ENCODE measurements at regions not wholly inside any gene's neighbourhood (a gene's known extent, or its start where the extent isn't known, plus 50 kb on each side); places are given as distances from the start of the nearest gene placed in this dataset.

- Histone ChIP-seq H3K9me3 (ENCODE audit: control insufficient read depth in 2 of 3, insufficient read depth in 1 of 3, low read length in 3 of 3) (no peaks in the 10 kb centered on the region), H3K4me3 (ENCODE audit: low read length in 3 of 3) (no peak overlapping the region), H3K27ac (ENCODE audit: low read depth in 2 of 2, low read length in 2 of 2) (no peak overlapping the region), H3K36me3 (ENCODE audit: control insufficient read depth in 2 of 3, insufficient read depth in 3 of 3, low read length in 3 of 3) (no peaks in the 10 kb centered on the region), H3K4me1 (ENCODE audit: control insufficient read depth in 2 of 3, insufficient read depth in 2 of 3, low read depth in 1 of 3, low read length in 3 of 3) (no peaks in the 10 kb centered on the region), H3K9ac (ENCODE audit: low read length in 3 of 3) (no peak overlapping the region), H3K27me3 (ENCODE audit: control insufficient read depth, insufficient read depth, low read length) (no peaks in the 10 kb centered on the region)
- intact Hi-C loops (cut with DNase I), result no loop called here
- DNase-seq (no peak), FAIRE-seq (no peak)
- TF ChIP-seq CTCF (IDR thresholded peaks at IDR 0.05; ENCODE audit: borderline replicate concordance, extremely low read depth, insufficient read depth), result no peak
Measured at GRCh38 chrY:7769790-7770375, 858.3 kb upstream of the AMELY start.

GRCh38 chrY:7768901-7769300, 857.3 kb upstream of the AMELY start:
- no peaks in the 10 kb centered on the region for H3K27me3 ChIP-seq (ENCODE audit: control insufficient read depth, insufficient read depth, low read length)
- no peak for TF ChIP-seq CTCF (IDR thresholded peaks at IDR 0.05; ENCODE audit: borderline replicate concordance, extremely low read depth, insufficient read depth)
- intact Hi-C loops (cut with DNase I), result no loop called here
- H3K9me3 ChIP-seq (ENCODE audit: control insufficient read depth in 2 of 3, insufficient read depth in 1 of 3, low read length in 3 of 3), result no peaks in the 10 kb centered on the region
- H3K36me3 ChIP-seq (ENCODE audit: control insufficient read depth in 2 of 3, insufficient read depth in 3 of 3, low read length in 3 of 3), result no peaks in the 10 kb centered on the region
- FAIRE-seq (no peak), DNase-seq (no peak)
- no peak overlapping the region for H3K9ac ChIP-seq (ENCODE audit: low read length in 3 of 3)
- H3K27ac ChIP-seq (ENCODE audit: low read depth in 2 of 2, low read length in 2 of 2), result no peak overlapping the region
- no peak overlapping the region for H3K4me3 ChIP-seq (ENCODE audit: low read length in 3 of 3)
- no peaks in the 10 kb centered on the region for H3K4me1 ChIP-seq (ENCODE audit: control insufficient read depth in 2 of 3, insufficient read depth in 2 of 3, low read depth in 1 of 3, low read length in 3 of 3)

GRCh38 chrY:7753711-7754110, 842.2 kb upstream of the AMELY start:
- TF ChIP-seq CTCF (IDR thresholded peaks at IDR 0.05; ENCODE audit: borderline replicate concordance, extremely low read depth, insufficient read depth), result no peak
- intact Hi-C loops (cut with DNase I), result no loop called here
- DNase-seq, result no peak
- Histone ChIP-seq H3K4me3 (ENCODE audit: low read length in 3 of 3) (no peak overlapping the region), H3K9me3 (ENCODE audit: control insufficient read depth in 2 of 3, insufficient read depth in 1 of 3, low read length in 3 of 3) (no peaks in the 10 kb centered on the region), H3K27me3 (ENCODE audit: control insufficient read depth, insufficient read depth, low read length) (no peaks in the 10 kb centered on the region), H3K4me1 (ENCODE audit: control insufficient read depth in 2 of 3, insufficient read depth in 2 of 3, low read depth in 1 of 3, low read length in 3 of 3) (no peaks in the 10 kb centered on the region), H3K9ac (ENCODE audit: low read length in 3 of 3) (no peak overlapping the region), H3K36me3 (ENCODE audit: control insufficient read depth in 2 of 3, insufficient read depth in 3 of 3, low read length in 3 of 3) (no peaks in the 10 kb centered on the region), H3K27ac (ENCODE audit: low read depth in 2 of 2, low read length in 2 of 2) (no peak overlapping the region)
- no peak for FAIRE-seq

GRCh38 chrY:7746781-7747180, 835.2 kb upstream of the AMELY start:
- Histone ChIP-seq H3K27ac (ENCODE audit: low read depth in 2 of 2, low read length in 2 of 2) (no peak overlapping the region), H3K27me3 (ENCODE audit: control insufficient read depth, insufficient read depth, low read length) (no peaks in the 10 kb centered on the region)
- intact Hi-C loops (cut with DNase I), result no loop called here

More at GRCh38 chrY:7746781-7747180, 835.2 kb upstream of the AMELY start:
- no peaks in the 10 kb centered on the region for H3K4me1 ChIP-seq (ENCODE audit: control insufficient read depth in 2 of 3, insufficient read depth in 2 of 3, low read depth in 1 of 3, low read length in 3 of 3)
- H3K9ac ChIP-seq (ENCODE audit: low read length in 3 of 3), result no peak overlapping the region
- H3K9me3 ChIP-seq (ENCODE audit: control insufficient read depth in 2 of 3, insufficient read depth in 1 of 3, low read length in 3 of 3), result no peaks in the 10 kb centered on the region
- DNase-seq, result no peak
- H3K4me3 ChIP-seq (ENCODE audit: low read length in 3 of 3), result no peak overlapping the region
- TF ChIP-seq CTCF (IDR thresholded peaks at IDR 0.05; ENCODE audit: borderline replicate concordance, extremely low read depth, insufficient read depth), result no peak
- FAIRE-seq, result no peak
- no peaks in the 10 kb centered on the region for H3K36me3 ChIP-seq (ENCODE audit: control insufficient read depth in 2 of 3, insufficient read depth in 3 of 3, low read length in 3 of 3)
